SK-N-SH treated with all-trans-retinoic acid at 6 μM for 48 hours (cell line): ENCODE measurements at regions not wholly inside any gene's neighbourhood (a gene's known extent, or its start where the extent isn't known, plus 50 kb on each side); places are given as distances from the start of the nearest gene placed in this dataset.

Source experiments
- ARNTL ChIP-seq: fragments of 450-650 bp; formaldehyde crosslinking; IDR thresholded peaks from 2 replicates; pipeline ENCODE4 v1.5.0; 2020; ENCODE audit warnings: low read depth, mild to moderate bottlenecking, moderate library complexity, borderline replicate concordance
- ISL1 ChIP-seq: fragments of 250-450 bp; sonication (Bioruptor Pico); IDR thresholded peaks from 2 replicates; pipeline ENCODE4 v2.1.2; 2022; ENCODE audit warnings: mild to moderate bottlenecking, moderate library complexity
- PATZ1 ChIP-seq: fragments of 250-450 bp; sonication (Bioruptor Pico); IDR thresholded peaks from 2 replicates; pipeline ENCODE4 v1.8.0; 2020; ENCODE audit warnings: mild to moderate bottlenecking, moderate library complexity, borderline replicate concordance
- SNAI2 ChIP-seq: fragments of 250-450 bp; sonication (Bioruptor Pico); IDR thresholded peaks from 2 replicates; pipeline ENCODE4 v1.5.0; 2020; ENCODE audit warnings: mild to moderate bottlenecking, moderate library complexity
- TCF4 ChIP-seq: fragments of 250-450 bp; sonication (Bioruptor Pico); IDR thresholded peaks from 2 replicates; pipeline ENCODE4 v1.8.0; 2021; ENCODE audit warnings: mild to moderate bottlenecking, moderate library complexity, borderline replicate concordance
- ZFP30 ChIP-seq: fragments of 450-650 bp; formaldehyde crosslinking; IDR thresholded peaks from 2 replicates; pipeline ENCODE4 v1.5.0; 2022; ENCODE audit warnings: mild to moderate bottlenecking, moderate library complexity
- ZNF565 ChIP-seq: fragments of 450-650 bp; formaldehyde crosslinking; conservative IDR thresholded peaks from 2 replicates; pipeline ENCODE4 v1.5.0; 2020; ENCODE audit warnings: low read depth, mild to moderate bottlenecking, moderate library complexity
- ZNF70 ChIP-seq: fragments of 450-650 bp; formaldehyde crosslinking; IDR thresholded peaks from 2 replicates; pipeline ENCODE4 v1.5.0; 2020; ENCODE audit warnings: mild to moderate bottlenecking, moderate library complexity
- ZNF8 ChIP-seq: fragments of 450-650 bp; formaldehyde crosslinking; IDR thresholded peaks from 2 replicates; pipeline ENCODE4 v1.5.0; 2020; ENCODE audit warnings: mild to moderate bottlenecking, moderate library complexity
- TF ChIP-seq, protein P1 (sequence below): fragments of 250-450 bp; sonication (Bioruptor Pico); IDR thresholded peaks from 2 replicates; pipeline ENCODE4 v1.5.0; 2020; ENCODE audit warnings: mild to moderate bottlenecking, moderate library complexity
- TF ChIP-seq, protein P2 (sequence below): fragments of 250-450 bp; sonication (Bioruptor Pico); IDR thresholded peaks from 2 replicates; pipeline ENCODE4 v1.8.0; 2021; ENCODE audit warnings: low read depth, mild to moderate bottlenecking, moderate library complexity, borderline replicate concordance
- TF ChIP-seq, protein P3 (sequence below): fragments of 250-450 bp; sonication (Bioruptor Pico); IDR thresholded peaks from 2 replicates; pipeline ENCODE4 v1.5.1; 2020; ENCODE audit warnings: low read depth, mild to moderate bottlenecking, moderate library complexity

- TF ChIP-seq ISL1 (CRISPR knock-in tag) = no peak
- TF ChIP-seq ZNF565 (CRISPR knock-in tag) = no peak
- TF ChIP-seq ZFP30 (CRISPR knock-in tag) = no peak
- TF ChIP-seq SNAI2 (CRISPR knock-in tag) = no peak
- TF ChIP-seq ZNF70 (CRISPR knock-in tag) = no peak
- TF ChIP-seq, protein P1, sequence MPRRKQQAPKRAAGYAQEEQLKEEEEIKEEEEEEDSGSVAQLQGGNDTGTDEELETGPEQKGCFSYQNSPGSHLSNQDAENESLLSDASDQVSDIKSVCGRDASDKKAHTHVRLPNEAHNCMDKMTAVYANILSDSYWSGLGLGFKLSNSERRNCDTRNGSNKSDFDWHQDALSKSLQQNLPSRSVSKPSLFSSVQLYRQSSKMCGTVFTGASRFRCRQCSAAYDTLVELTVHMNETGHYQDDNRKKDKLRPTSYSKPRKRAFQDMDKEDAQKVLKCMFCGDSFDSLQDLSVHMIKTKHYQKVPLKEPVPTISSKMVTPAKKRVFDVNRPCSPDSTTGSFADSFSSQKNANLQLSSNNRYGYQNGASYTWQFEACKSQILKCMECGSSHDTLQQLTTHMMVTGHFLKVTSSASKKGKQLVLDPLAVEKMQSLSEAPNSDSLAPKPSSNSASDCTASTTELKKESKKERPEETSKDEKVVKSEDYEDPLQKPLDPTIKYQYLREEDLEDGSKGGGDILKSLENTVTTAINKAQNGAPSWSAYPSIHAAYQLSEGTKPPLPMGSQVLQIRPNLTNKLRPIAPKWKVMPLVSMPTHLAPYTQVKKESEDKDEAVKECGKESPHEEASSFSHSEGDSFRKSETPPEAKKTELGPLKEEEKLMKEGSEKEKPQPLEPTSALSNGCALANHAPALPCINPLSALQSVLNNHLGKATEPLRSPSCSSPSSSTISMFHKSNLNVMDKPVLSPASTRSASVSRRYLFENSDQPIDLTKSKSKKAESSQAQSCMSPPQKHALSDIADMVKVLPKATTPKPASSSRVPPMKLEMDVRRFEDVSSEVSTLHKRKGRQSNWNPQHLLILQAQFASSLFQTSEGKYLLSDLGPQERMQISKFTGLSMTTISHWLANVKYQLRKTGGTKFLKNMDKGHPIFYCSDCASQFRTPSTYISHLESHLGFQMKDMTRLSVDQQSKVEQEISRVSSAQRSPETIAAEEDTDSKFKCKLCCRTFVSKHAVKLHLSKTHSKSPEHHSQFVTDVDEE (CRISPR knock-in tag) = no peak
- TF ChIP-seq, protein P2, sequence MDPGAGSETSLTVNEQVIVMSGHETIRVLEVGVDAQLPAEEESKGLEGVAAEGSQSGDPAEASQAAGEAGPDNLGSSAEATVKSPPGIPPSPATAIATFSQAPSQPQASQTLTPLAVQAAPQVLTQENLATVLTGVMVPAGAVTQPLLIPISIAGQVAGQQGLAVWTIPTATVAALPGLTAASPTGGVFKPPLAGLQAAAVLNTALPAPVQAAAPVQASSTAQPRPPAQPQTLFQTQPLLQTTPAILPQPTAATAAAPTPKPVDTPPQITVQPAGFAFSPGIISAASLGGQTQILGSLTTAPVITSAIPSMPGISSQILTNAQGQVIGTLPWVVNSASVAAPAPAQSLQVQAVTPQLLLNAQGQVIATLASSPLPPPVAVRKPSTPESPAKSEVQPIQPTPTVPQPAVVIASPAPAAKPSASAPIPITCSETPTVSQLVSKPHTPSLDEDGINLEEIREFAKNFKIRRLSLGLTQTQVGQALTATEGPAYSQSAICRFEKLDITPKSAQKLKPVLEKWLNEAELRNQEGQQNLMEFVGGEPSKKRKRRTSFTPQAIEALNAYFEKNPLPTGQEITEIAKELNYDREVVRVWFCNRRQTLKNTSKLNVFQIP (CRISPR knock-in tag) = no peak
- TF ChIP-seq ZNF8 (CRISPR knock-in tag) = no peak
- no peak for TF ChIP-seq TCF4 (CRISPR knock-in tag)
- TF ChIP-seq PATZ1 (CRISPR knock-in tag) = no peak
- no peak for TF ChIP-seq ARNTL
- TF ChIP-seq, protein P3, sequence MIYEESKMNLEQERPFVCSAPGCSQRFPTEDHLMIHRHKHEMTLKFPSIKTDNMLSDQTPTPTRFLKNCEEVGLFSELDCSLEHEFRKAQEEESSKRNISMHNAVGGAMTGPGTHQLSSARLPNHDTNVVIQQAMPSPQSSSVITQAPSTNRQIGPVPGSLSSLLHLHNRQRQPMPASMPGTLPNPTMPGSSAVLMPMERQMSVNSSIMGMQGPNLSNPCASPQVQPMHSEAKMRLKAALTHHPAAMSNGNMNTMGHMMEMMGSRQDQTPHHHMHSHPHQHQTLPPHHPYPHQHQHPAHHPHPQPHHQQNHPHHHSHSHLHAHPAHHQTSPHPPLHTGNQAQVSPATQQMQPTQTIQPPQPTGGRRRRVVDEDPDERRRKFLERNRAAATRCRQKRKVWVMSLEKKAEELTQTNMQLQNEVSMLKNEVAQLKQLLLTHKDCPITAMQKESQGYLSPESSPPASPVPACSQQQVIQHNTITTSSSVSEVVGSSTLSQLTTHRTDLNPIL (CRISPR knock-in tag) = no peak
Observed at GRCh38 chr18:10275486-10275885, 178.9 kb upstream of the APCDD1 start.
